ENCODE measurements at regions not wholly inside any gene's neighbourhood (a gene's known extent, or its start where the extent isn't known, plus 50 kb on each side); places are given as distances from the start of the nearest gene placed in this dataset.

DNA sequence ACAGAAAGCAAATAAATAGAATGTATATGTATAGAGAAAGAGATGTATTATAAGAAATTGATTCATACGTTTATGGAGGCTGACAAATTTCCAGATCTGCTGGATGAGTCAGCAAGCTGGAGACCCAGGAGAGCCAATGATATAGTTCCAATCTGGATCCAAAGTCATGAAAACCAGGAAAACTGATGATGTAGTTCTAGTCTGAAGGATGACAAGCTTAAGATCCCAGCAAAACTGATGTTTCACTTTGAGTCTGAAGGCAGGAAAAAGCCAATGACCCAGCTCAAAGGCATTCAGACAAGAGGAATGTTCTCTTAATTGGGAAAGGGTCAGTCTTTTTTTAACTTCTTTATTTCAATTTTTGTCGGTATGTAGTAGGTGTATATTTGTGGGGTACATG is 102.6 kb downstream of the LHFPL1 start:
- TF ChIP-seq CTCF (IDR thresholded peaks at IDR 0.05; ENCODE audit: poor library complexity, severe bottlenecking): no peak
- Histone ChIP-seq H3K9me3 (ENCODE audit: severe bottlenecking) (no peaks in the 10 kb centered on the region), H3K27ac (ENCODE audit: poor library complexity, severe bottlenecking) (no peak overlapping the region), H3K36me3 (ENCODE audit: low read depth) (no peaks in the 10 kb centered on the region), H3K4me3 (ENCODE audit: severe bottlenecking) (no peak overlapping the region), H3K4me1 (ENCODE audit: insufficient read depth, poor library complexity, severe bottlenecking) (no peaks in the 10 kb centered on the region), H3K27me3 (ENCODE audit: insufficient read depth, poor library complexity, severe bottlenecking) (no peaks in the 10 kb centered on the region)
- DNase-seq (ENCODE audit: low spot score) (no peak), ATAC-seq (ENCODE audit: low read depth) (no peak)

DNA sequence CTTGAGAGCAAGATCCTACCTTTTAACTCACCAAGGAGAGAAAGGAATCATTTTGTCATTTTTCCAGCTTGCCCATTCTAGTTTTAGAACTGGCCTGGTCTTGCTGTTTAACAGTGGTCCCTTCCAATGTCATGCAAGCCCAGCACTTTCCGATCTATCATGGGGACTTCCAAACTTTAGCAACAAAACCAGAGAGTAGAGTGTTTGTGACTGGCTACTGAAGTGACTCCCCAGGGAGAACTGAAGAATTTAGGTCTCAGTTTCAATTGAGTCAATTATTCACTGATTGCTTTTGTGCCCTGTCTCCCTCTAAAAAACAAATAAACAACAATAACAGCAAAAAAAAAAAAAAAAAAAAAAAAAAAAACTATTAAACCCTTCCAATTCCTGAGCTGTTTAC is 108.3 kb downstream of the LHFPL1 start:
- DNase-seq (ENCODE audit: low spot score) (no peak), ATAC-seq (ENCODE audit: low read depth) (no peak)
- no peaks in the 10 kb centered on the region for H3K27me3 ChIP-seq (ENCODE audit: insufficient read depth, poor library complexity, severe bottlenecking)
- H3K36me3 ChIP-seq (ENCODE audit: low read depth): no peaks in the 10 kb centered on the region
- TF ChIP-seq CTCF (IDR thresholded peaks at IDR 0.05; ENCODE audit: poor library complexity, severe bottlenecking): no peak
- H3K4me3 ChIP-seq (ENCODE audit: severe bottlenecking): no peak overlapping the region
- H3K9me3 ChIP-seq (ENCODE audit: severe bottlenecking): no peaks in the 10 kb centered on the region
- no peaks in the 10 kb centered on the region for H3K4me1 ChIP-seq (ENCODE audit: insufficient read depth, poor library complexity, severe bottlenecking)
- H3K27ac ChIP-seq (ENCODE audit: poor library complexity, severe bottlenecking): no peak overlapping the region

DNA sequence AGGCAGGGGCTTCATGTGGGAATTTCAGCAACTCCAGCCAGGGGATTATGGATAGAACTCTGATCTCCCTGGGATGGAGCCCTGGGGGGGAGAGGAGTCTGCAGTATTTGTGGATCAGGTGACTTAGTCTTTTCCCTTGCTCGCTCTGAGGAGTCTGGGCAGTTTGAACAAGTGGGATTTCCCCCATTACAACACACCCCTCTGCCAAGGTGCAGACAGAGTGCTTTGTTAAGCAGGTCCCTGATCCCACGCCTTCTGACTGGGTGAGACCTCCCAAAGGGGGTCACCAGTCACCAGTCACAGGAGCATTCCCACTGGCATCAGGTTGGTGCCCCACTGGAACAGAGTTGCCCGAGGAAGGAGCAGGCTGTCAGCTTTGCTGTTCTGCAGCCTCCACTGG is 123.9 kb downstream of the LHFPL1 start:
- Histone ChIP-seq H3K36me3 (ENCODE audit: low read depth) (no peaks in the 10 kb centered on the region), H3K4me1 (ENCODE audit: insufficient read depth, poor library complexity, severe bottlenecking) (no peaks in the 10 kb centered on the region), H3K27me3 (ENCODE audit: insufficient read depth, poor library complexity, severe bottlenecking) (no peaks in the 10 kb centered on the region), H3K27ac (ENCODE audit: poor library complexity, severe bottlenecking) (no peak overlapping the region), H3K9me3 (ENCODE audit: severe bottlenecking) (no peaks in the 10 kb centered on the region), H3K4me3 (ENCODE audit: severe bottlenecking) (no peak overlapping the region)
- DNase-seq (ENCODE audit: low spot score) (no peak), ATAC-seq (ENCODE audit: low read depth) (no peak)
- no peak for TF ChIP-seq CTCF (IDR thresholded peaks at IDR 0.05; ENCODE audit: poor library complexity, severe bottlenecking)

GRCh38 chrX:112545051-112545450 is 134.7 kb downstream of the LHFPL1 start:
- TF ChIP-seq CTCF (IDR thresholded peaks at IDR 0.05; ENCODE audit: poor library complexity, severe bottlenecking): no peak
- Histone ChIP-seq H3K27me3 (ENCODE audit: insufficient read depth, poor library complexity, severe bottlenecking) (no peaks in the 10 kb centered on the region), H3K4me1 (ENCODE audit: insufficient read depth, poor library complexity, severe bottlenecking) (no peaks in the 10 kb centered on the region), H3K4me3 (ENCODE audit: severe bottlenecking) (no peak overlapping the region), H3K36me3 (ENCODE audit: low read depth) (no peaks in the 10 kb centered on the region), H3K9me3 (ENCODE audit: severe bottlenecking) (no peaks in the 10 kb centered on the region), H3K27ac (ENCODE audit: poor library complexity, severe bottlenecking) (no peak overlapping the region)
- no peak for ATAC-seq (ENCODE audit: low read depth)
- no peak for DNase-seq (ENCODE audit: low spot score)

GRCh38 chrX:112536544-112536943 is 143.2 kb downstream of the LHFPL1 start:
- Histone ChIP-seq H3K4me1 (ENCODE audit: insufficient read depth, poor library complexity, severe bottlenecking) (no peaks in the 10 kb centered on the region), H3K4me3 (ENCODE audit: severe bottlenecking) (no peak overlapping the region), H3K36me3 (ENCODE audit: low read depth) (no peaks in the 10 kb centered on the region), H3K27ac (ENCODE audit: poor library complexity, severe bottlenecking) (no peak overlapping the region), H3K9me3 (ENCODE audit: severe bottlenecking) (no peaks in the 10 kb centered on the region), H3K27me3 (ENCODE audit: insufficient read depth, poor library complexity, severe bottlenecking) (no peaks in the 10 kb centered on the region)
- no peak for TF ChIP-seq CTCF (IDR thresholded peaks at IDR 0.05; ENCODE audit: poor library complexity, severe bottlenecking)
- DNase-seq (ENCODE audit: low spot score) (no peak), ATAC-seq (ENCODE audit: low read depth) (no peak)
